SK-N-MC (cell line): ENCODE measurements at regions not wholly inside any gene's neighbourhood (a gene's known extent, or its start where the extent isn't known, plus 50 kb on each side); places are given as distances from the start of the nearest gene placed in this dataset.

Experiments used
- DNase-seq: peaks from one replicate; pipeline ENCODE4 v3.0.0-alpha.2; 2011; ENCODE audit warnings: low read depth, low spot score
- H3K27ac ChIP-seq: fragments of 200-600 bp; sonication (generic); 2 replicates; pipeline ENCODE4 v1.5.1; 2016; ENCODE audit warnings: mixed run types
- H3K36me3 ChIP-seq: fragments of 200-600 bp; sonication (generic); 2 replicates; pipeline ENCODE4 v1.6.1; 2017; ENCODE audit warnings: antibody characterized with exemption, low read length, mixed read lengths; ENCODE audit not compliant: insufficient read depth
- H3K4me3 ChIP-seq: fragments of 200-600 bp; sonication (generic); 2 replicates; pipeline ENCODE4 v1.5.1; 2016
- H3K9ac ChIP-seq: fragments of 200-600 bp; sonication (generic); 2 replicates; pipeline ENCODE4 v1.8.0; 2017; ENCODE audit warnings: mixed run types, mixed read lengths; ENCODE audit not compliant: insufficient read length
- H3K9me3 ChIP-seq: fragments of 200-600 bp; sonication (generic); 2 replicates; pipeline ENCODE4 v1.6.1; 2017; ENCODE audit warnings: low read depth, mild to moderate bottlenecking, antibody characterized with exemption, low read length, moderate library complexity, mixed read lengths
- EZH2 ChIP-seq: fragments of 200-600 bp; sonication (generic); IDR thresholded peaks from one replicate; pipeline ENCODE4 v1.6.1; 2017; ENCODE audit warnings: antibody characterized with exemption
- FOXP2 ChIP-seq: optimal IDR thresholded peaks from 2 replicates; pipeline ENCODE3; 2011; ENCODE audit warnings: mild to moderate bottlenecking, moderate library complexity; ENCODE audit not compliant: insufficient read depth; ENCODE audit errors: extremely low read length, control extremely low read depth
- POLR2AphosphoS5 ChIP-seq: IDR thresholded peaks from 2 replicates; pipeline ENCODE4 v1.6.1; 2012; ENCODE audit warnings: mild to moderate bottlenecking, low read depth, low read length, borderline replicate concordance

DNA sequence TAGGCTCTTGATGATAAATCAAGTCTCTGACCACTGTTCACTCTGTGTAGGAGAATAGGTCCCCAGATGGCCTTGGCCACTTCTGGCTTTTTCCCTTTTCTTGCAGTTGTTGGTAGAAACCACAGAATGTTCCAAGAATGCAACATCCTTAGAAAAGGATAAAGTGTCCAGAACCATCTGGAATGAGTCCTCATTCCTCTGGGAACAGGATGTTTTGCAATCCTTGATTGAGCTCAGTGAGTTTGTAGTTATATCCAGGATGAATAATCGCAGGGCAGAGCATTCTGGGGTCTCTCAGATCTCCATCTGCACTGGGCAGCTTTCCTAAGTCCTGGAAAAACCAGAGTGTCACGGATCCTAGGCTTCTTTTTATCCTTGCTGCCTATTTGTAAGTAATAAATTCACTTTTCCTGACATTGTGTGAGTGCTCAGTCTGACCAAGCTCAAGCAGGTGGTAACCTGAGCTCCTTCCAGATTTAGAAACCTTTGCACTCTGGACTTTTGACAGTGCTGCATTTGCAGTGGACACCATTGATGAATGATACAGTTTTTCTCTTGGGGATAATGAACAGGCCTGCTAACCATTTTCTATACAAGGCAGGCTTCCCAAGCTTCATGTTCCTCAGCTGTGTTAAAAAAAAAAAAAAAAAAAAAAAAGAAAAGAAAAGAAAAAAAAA, 1028.6 kb downstream of the OTOL1 start:
- DNase-seq, result no peak
- no peak overlapping the region for H3K27ac ChIP-seq

DNA sequence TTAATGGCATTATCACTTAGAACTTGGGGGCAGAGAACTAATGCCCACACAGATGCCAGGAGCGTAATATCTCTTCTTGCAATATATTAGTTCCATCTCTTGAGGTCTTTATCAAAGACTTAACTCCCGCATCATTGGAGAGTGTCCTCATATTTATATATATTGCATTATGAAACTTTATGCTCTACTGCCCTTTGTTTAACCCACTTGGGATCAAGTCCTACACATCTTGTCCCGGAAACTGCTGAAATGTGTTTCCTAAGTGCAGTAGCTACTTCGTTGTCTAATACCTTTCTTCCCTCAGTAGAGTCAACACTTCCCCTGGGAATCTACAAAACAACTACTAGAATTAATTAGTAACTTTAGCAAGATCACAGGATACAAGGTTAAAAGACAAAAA, 1029.2 kb downstream of the OTOL1 start:
- TF ChIP-seq EZH2 (no peak), POLR2AphosphoS5 (no peak), FOXP2 (no peak)
- no peak overlapping the region for H3K9ac ChIP-seq
- H3K9me3 ChIP-seq, result no peaks in the 10 kb centered on the region
- H3K27ac ChIP-seq, result no peak overlapping the region
- no peaks in the 10 kb centered on the region for H3K36me3 ChIP-seq
- DNase-seq, result no peak
- H3K4me3 ChIP-seq, result no peak overlapping the region

More for the DNA sequence above, 1028.6 kb downstream of the OTOL1 start:
- TF ChIP-seq FOXP2, result no peak
- no peak for TF ChIP-seq EZH2
- Histone ChIP-seq H3K9ac (no peak overlapping the region), H3K4me3 (no peak overlapping the region), H3K36me3 (no peaks in the 10 kb centered on the region), H3K9me3 (no peaks in the 10 kb centered on the region)

DNA sequence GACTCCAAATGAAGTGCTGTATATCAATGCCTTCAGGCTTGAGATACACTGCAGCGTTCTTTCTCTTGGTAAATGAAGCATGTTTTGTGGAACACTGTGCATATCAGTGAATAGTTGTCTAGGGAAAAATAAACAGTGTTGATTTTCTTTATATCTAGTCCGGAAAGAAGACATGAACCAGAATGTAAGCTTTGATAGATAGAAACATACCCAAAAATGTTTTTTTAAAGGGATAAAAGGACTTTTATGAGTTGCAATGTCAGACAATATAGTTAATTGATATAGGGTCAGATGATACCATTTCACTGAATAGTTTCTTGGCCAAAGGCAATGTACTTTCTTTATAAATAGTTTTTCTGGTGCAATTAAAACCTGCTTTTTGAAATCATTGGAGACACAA, 1037.8 kb downstream of the OTOL1 start:
- no peak for DNase-seq
- H3K9me3 ChIP-seq, result no peaks in the 10 kb centered on the region
- TF ChIP-seq FOXP2 (no peak), POLR2AphosphoS5 (no peak), EZH2 (no peak)
- no peak overlapping the region for H3K4me3 ChIP-seq
- no peaks in the 10 kb centered on the region for H3K36me3 ChIP-seq
- no peak overlapping the region for H3K27ac ChIP-seq
- H3K9ac ChIP-seq, result no peak overlapping the region

DNA sequence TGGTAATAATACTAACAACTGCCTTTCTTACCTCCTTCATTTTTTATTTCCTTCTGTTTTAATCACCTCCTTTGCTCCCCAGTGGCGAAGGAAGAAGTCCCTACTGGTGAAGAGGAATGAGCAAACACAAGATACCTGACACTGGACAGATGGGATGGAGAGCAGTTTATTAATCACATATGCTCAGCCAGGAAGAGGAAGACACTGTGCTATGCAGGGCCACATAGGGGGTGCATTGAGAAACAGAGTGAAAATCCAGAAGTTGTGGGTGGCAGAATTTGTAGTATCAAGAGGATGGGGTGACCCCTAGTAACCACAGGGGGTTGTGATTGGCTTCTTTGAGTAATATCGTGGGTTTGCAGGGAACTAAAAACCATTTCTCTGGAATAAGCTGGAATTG, 1041.9 kb downstream of the OTOL1 start:
- no peak overlapping the region for H3K27ac ChIP-seq
- no peak for DNase-seq
- TF ChIP-seq FOXP2 (no peak), POLR2AphosphoS5 (no peak), EZH2 (no peak)
- H3K4me3 ChIP-seq, result no peak overlapping the region
- no peaks in the 10 kb centered on the region for H3K36me3 ChIP-seq
- no peaks in the 10 kb centered on the region for H3K9me3 ChIP-seq
- no peak overlapping the region for H3K9ac ChIP-seq

DNA sequence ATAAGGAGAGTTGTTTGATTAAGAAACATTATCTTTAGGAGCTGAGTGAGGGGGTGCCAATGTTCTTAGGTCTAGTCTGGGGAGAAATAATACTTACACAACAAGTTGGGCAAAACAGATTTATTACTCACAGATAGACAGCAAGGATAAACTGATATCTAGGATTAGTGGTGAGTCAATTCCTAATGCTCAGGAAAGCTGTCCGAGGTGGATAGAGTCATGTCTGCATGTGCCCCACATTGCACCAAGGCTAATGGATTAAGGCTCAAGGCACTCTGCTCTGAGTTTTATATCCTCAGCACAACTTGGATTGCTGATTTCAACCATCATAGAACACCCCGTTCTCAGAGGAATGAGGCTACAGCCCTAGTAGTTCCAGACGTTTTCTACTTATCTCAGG, 1042.3 kb downstream of the OTOL1 start:
- DNase-seq, result no peak
- no peaks in the 10 kb centered on the region for H3K9me3 ChIP-seq
- TF ChIP-seq EZH2, result no peak
- TF ChIP-seq POLR2AphosphoS5, result no peak
- no peak for TF ChIP-seq FOXP2
- H3K36me3 ChIP-seq, result no peaks in the 10 kb centered on the region
- no peak overlapping the region for H3K9ac ChIP-seq
- no peak overlapping the region for H3K4me3 ChIP-seq
- no peak overlapping the region for H3K27ac ChIP-seq

DNA sequence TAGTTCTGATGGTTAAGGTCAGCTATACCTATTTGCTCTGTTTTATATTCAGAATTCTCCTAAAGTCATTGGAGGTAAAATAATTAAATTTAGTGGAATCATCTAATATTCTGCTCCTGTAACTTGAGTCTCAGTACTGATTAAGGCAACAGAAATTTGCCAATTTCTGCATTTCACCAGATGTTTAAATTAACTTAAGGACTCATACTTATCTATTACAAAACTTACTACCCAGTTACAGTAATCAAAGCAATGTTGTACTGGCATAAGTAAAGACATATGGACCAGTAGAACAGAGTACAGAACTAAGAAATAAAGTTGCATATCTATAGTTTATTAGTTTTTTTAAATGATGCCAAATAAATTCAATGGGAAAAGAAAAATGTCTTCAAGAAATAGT, 1043.8 kb downstream of the OTOL1 start:
- no peaks in the 10 kb centered on the region for H3K36me3 ChIP-seq
- no peak overlapping the region for H3K9ac ChIP-seq
- no peak overlapping the region for H3K4me3 ChIP-seq
- no peak for TF ChIP-seq EZH2
- no peak for TF ChIP-seq POLR2AphosphoS5
- TF ChIP-seq FOXP2, result no peak
- no peak overlapping the region for H3K27ac ChIP-seq
- DNase-seq, result no peak
- no peaks in the 10 kb centered on the region for H3K9me3 ChIP-seq

DNA sequence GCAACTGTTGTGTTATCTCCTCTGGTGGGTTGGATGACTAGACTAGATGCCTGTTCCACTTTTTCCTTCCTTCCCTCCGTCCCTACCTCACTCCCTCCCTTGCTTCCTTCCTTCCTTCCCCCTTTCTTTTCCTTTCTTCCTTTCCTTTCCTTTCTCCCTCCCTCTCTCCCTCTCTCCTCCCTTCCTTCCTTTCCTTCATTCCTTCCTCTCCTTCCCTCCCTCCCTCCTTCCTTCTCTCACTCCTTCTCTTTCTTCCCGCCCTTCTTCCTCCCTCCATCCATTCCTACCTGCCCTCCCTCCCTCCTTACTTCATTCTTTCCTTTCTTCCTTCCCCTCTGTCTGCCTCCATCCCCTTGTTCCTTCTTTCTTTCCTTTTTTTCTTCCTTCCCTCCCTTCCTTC, 1045.3 kb downstream of the OTOL1 start:
- H3K4me3 ChIP-seq, result no peak overlapping the region
- H3K9ac ChIP-seq, result no peak overlapping the region
- no peak overlapping the region for H3K27ac ChIP-seq
- DNase-seq, result no peak
- TF ChIP-seq EZH2 (no peak), FOXP2 (no peak), POLR2AphosphoS5 (no peak)
- no peaks in the 10 kb centered on the region for H3K36me3 ChIP-seq
- no peaks in the 10 kb centered on the region for H3K9me3 ChIP-seq

DNA sequence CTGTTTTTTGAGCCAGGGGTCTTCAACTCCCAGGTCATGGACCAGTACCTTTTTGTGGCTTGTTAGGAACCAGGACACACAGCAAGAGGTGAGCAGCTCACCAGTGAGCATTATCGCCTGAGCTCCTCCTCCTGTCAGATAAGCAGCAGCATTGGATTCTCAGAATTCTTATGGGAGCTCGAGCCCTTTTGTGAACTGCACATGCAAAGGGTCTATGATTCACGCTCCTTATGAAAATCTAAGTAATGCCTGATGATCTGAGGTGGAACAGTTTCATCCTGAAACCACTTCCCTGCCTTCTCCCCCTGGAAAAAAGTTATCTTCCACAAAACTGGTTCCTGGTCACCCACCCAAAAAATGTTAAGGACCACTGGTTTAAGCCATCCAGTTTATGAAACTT, 1047.6 kb downstream of the OTOL1 start:
- no peak overlapping the region for H3K4me3 ChIP-seq
- H3K36me3 ChIP-seq, result no peaks in the 10 kb centered on the region
- no peak overlapping the region for H3K9ac ChIP-seq
- DNase-seq, result no peak
- TF ChIP-seq POLR2AphosphoS5 (no peak), EZH2 (no peak), FOXP2 (no peak)
- peaks cover 3% of the 10 kb centered on the region; the same call in 1 of the 2 replicates for H3K9me3 ChIP-seq
- no peak overlapping the region for H3K27ac ChIP-seq

DNA sequence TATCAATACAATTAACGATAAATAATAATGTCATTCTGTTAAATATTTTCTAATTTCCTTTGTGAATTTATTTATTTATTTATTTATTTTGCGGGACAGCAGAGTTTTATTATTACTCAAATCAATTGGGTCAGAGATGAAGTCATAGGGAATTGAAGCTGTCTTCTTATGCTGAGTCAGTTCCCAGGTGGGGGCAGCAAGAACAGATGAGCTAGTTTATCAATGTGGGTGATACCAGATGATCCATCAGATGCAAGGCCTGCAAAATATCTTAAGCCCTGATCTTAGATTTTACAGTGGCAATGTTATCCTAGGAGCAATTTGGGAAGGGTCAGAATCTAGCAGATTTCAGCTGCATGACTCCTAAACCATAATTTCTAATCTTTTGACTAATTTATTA, 1050.3 kb downstream of the OTOL1 start:
- TF ChIP-seq FOXP2, result no peak
- no peak for TF ChIP-seq EZH2
- TF ChIP-seq POLR2AphosphoS5, result no peak
- no peak overlapping the region for H3K27ac ChIP-seq
- H3K36me3 ChIP-seq, result no peaks in the 10 kb centered on the region
- no peak for DNase-seq
- no peak overlapping the region for H3K4me3 ChIP-seq
- peaks cover 3% of the 10 kb centered on the region; the same call in 1 of the 2 replicates for H3K9me3 ChIP-seq
- no peak overlapping the region for H3K9ac ChIP-seq
